GM12873 (cell line): ENCODE measurements at regions not wholly inside any gene's neighbourhood (a gene's known extent, or its start where the extent isn't known, plus 50 kb on each side); places are given as distances from the start of the nearest gene placed in this dataset.

Experiments
- TF ChIP-seq, protein P1 (sequence below): IDR thresholded peaks from 2 replicates; pipeline ENCODE4 v1.5.1; 2012; ENCODE audit warnings: low read depth, mild to moderate bottlenecking, moderate library complexity, low read length, control low read depth; ENCODE audit not compliant: insufficient read depth; ENCODE audit errors: missing control alignments

DNA sequence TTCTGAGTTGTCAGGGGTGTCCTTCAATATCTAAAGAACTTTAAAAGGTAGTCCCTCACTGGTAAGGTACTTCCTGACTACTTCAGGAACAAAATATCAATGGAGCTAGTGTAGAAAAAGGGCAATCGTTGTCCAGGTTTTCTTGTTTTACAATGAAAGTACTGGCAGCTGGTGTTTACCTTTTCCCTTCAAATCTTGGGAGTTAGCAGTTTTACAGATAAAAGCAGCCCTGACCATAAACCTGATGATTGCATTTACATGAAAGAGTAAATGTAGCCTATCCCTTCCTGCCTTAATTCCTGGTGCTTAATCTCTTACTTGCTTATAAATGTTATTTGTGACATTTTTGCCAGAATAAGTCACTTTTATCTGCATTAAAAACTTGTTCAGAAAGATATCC lies 559.9 kb upstream of the ARPP21 start:
- TF ChIP-seq, protein P1, sequence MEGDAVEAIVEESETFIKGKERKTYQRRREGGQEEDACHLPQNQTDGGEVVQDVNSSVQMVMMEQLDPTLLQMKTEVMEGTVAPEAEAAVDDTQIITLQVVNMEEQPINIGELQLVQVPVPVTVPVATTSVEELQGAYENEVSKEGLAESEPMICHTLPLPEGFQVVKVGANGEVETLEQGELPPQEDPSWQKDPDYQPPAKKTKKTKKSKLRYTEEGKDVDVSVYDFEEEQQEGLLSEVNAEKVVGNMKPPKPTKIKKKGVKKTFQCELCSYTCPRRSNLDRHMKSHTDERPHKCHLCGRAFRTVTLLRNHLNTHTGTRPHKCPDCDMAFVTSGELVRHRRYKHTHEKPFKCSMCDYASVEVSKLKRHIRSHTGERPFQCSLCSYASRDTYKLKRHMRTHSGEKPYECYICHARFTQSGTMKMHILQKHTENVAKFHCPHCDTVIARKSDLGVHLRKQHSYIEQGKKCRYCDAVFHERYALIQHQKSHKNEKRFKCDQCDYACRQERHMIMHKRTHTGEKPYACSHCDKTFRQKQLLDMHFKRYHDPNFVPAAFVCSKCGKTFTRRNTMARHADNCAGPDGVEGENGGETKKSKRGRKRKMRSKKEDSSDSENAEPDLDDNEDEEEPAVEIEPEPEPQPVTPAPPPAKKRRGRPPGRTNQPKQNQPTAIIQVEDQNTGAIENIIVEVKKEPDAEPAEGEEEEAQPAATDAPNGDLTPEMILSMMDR: no peak

DNA sequence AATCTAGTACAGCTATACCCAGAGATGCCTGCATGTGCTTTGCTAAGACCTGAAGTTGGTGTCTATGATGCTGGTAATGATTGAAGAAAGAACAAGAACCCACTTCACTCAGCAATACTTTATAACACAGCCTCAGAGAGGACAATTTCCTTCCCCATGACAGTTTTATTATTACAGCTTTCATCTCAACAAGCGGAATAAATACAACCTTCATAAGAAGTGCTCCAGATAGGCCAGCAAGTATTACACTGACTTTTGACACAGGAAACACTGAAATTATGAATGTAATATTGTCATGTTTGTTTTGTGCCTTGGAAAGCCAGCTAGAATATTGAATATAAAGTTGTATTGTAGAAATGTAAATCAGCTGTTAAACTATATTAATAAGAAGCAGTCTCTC lies 557.4 kb upstream of the ARPP21 start:
- TF ChIP-seq, protein P1: no peak

DNA sequence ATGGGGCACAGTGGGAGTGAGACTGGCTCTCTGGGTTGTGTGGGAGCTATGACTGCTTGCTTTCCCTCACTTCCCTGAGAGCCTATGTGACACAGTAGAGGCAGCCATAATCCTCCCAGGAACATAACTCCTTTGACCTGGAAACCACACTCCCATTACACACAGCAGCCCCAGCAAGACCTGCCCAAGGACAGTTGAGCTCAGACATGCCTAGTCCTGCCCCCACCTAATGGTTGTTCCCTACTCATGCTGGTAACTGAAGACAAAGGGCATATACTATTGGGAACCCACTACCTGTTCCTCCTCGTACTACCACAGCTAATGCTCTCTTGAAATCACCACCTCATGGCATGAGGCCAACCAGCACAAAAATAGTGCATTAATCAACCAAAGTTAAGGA lies 550.4 kb upstream of the ARPP21 start:
- TF ChIP-seq, protein P1: no peak

DNA sequence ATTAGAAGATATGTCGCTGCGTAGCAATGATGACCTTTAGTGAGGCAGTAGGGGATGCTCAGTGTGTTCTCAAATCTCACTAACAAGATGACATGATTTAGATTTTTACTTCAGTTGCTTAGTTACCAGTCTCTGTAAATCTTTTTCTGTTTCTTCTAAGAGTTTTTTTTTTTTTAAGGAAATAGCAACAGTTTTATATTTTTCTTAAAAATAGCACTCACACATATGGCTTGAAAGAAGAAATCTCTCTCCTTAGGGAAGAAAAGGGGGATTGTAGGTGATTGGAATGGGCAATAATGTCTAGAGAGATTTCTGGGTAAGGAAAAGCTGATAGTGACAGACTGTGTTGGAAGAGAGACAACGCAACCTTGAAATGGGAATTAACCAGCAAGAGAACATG lies 524.6 kb upstream of the ARPP21 start:
- TF ChIP-seq, protein P1: no peak

DNA sequence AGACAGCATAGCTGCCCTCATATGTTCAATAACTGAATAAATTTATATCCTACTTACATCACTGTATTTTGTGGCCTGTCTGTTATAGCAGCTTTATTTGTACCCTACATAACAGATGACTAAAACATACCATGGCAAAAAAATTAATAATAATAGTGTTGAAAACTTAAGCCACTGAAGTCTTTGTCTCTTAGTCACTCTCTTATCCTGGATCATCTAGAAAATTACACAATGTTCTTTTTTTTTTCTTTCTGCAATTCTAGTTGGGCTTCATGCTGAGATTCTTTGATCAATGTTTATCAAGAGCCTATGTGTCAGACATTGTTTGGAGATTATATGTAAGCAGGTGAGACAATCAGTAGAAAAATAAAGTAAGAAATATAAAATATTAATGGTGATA lies 519.3 kb upstream of the ARPP21 start:
- TF ChIP-seq, protein P1: no peak

DNA sequence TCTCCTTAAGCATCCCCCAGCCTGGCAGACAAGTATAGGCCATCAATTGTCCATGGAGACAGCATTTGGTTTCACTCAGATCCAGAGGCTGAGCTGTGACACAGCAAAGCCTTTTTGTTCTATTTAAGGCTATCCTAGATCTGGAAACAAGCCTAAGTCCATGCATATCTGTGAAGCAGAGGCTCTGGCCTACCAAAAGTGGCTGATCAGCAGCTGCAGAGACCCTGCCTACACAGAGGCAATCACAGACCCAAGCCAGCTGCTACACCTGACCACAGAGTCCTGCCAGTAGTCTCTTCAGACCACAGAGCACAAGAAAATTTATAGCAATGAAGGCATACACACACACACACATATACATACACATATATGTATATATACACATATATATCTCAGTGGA lies 501.7 kb upstream of the ARPP21 start:
- TF ChIP-seq, protein P1: no peak

DNA sequence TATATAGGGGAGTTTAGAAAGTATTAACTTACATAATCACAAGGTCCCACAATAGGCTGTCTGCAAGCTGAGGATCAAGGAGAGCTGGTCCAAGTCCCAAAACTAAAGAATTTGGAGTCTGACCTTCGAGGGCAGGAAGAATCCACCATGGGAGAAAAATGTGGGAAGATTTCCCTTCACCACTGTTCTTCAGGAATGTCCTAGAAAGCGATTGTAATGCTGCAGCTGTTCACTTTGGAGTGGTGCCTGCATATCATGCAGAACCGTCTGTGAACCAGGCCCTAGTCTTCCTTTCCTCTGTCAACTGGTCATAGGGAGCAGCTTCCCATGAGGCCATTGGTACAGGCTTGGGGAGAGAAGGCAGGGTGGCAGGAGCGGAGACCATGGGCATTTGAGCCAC lies 497.9 kb upstream of the ARPP21 start:
- TF ChIP-seq, protein P1: no peak

DNA sequence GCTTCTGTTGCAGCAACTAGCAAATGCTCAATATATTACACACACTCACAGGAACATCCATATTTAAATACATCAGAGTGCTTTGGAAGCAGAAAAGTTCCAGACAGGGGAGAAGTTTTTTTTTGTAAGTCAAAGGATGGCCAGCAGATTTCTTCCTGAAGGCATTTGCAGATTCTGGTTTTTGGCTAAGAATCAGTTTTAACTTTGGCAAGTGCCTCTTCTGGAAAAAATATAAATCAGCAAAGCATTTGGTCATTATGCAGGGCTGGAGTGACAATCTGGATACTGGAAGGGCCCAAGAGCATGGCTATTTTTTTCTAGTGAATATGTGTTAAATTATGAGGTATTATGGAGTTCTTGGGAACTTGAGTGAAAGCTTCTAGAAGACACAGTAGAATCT lies 495.3 kb upstream of the ARPP21 start:
- TF ChIP-seq, protein P1: no peak
